Left colon (tissue), 2 donors: ENCODE measurements at regions not wholly inside any gene's neighbourhood (a gene's known extent, or its start where the extent isn't known, plus 50 kb on each side); places are given as distances from the start of the nearest gene placed in this dataset.

Experiments
- ATAC-seq: fragments of 200-7000 bp; cut with Tn5 transposase; one replicate; pipeline ENCODE4 v1.9.1; 2020; ENCODE audit warnings: mild to moderate bottlenecking, moderate library complexity
- DNase-seq, 2 donors: peaks; one replicate each; pipeline ENCODE4 v3.0.0-alpha.2; 2020
- intact Hi-C, 2 donors: fragments of 100-400 bp; cut with DNase I in 1 of 2; cut with micrococcal nuclease in 1 of 2; formaldehyde crosslinking; loops; one replicate each; pipeline versions ENCODE4 v1.11.2 to v1.14.0; 2022; cut with DNase I, micrococcal nuclease
- donor health status: DM: no; HTN: no; CAD: no.
- donor health status: DM: yes; HTN: yes; CAD: no.

- ATAC-seq = no peak
- DNase-seq = no peak
- intact Hi-C loops = no loop called here
Measured at GRCh38 chr11:11760838-11761237, 80.9 kb upstream of the USP47 start.

GRCh38 chr11:11758603-11759196, 83.1 kb upstream of the USP47 start:
- ATAC-seq (no peak), DNase-seq (no peak)
- intact Hi-C loops = no loop called here

GRCh38 chr11:11757909-11758308, 83.9 kb upstream of the USP47 start:
- intact Hi-C loops = no loop called here
- no peak for ATAC-seq

GRCh38 chr11:11756718-11757117, 85.1 kb upstream of the USP47 start:
- no peak for ATAC-seq
- DNase-seq = no peak
- intact Hi-C loops = no loop called here

More at GRCh38 chr11:11757909-11758308, 83.9 kb upstream of the USP47 start:
- DNase-seq = no peak

- no peak for ATAC-seq
Measured at GRCh38 chr11:11755871-11756270, 85.9 kb upstream of the USP47 start.

GRCh38 chr11:11752679-11753078, 89.1 kb upstream of the USP47 start:
- DNase-seq (no peak), ATAC-seq (no peak)
- intact Hi-C loops = no loop called here

More at GRCh38 chr11:11755871-11756270, 85.9 kb upstream of the USP47 start:
- intact Hi-C loops = no loop called here
- DNase-seq = no peak

- DNase-seq (no peak), ATAC-seq (no peak)
- intact Hi-C loops = no loop called here
Measured at GRCh38 chr11:11750017-11750878, 91.5 kb upstream of the USP47 start.

- intact Hi-C loops = no loop called here
- ATAC-seq (no peak), DNase-seq (no peak)
Measured at GRCh38 chr11:11748706-11749365, 92.9 kb upstream of the USP47 start.

GRCh38 chr11:11747570-11747969, 94.2 kb upstream of the USP47 start:
- DNase-seq = no peak
- ATAC-seq = no peak
- intact Hi-C loops = no loop called here

- DNase-seq = no peak
- intact Hi-C loops = no loop called here
- ATAC-seq = no peak
Measured at GRCh38 chr11:11746449-11746848, 95.3 kb upstream of the USP47 start.

- no peak for DNase-seq
- ATAC-seq = no peak
- intact Hi-C loops = no loop called here
Measured at GRCh38 chr11:11743216-11743615, 98.6 kb upstream of the USP47 start.

- intact Hi-C loops = no loop called here
- DNase-seq (no peak), ATAC-seq (no peak)
Measured at GRCh38 chr11:11742486-11742885, 99.3 kb upstream of the USP47 start.

GRCh38 chr11:11740836-11741235, 100.9 kb upstream of the USP47 start:
- no peak for DNase-seq
- intact Hi-C loops = no loop called here
- no peak for ATAC-seq

- ATAC-seq = no peak
- DNase-seq = no peak
- intact Hi-C loops = no loop called here
Measured at GRCh38 chr11:11740073-11740702, 101.6 kb upstream of the USP47 start.

- intact Hi-C loops = no loop called here
- DNase-seq = no peak
- no peak for ATAC-seq
Measured at GRCh38 chr11:11738370-11738769, 103.4 kb upstream of the USP47 start.

- DNase-seq (no peak), ATAC-seq (no peak)
- intact Hi-C loops = no loop called here
Measured at GRCh38 chr11:11735586-11735985, 106.2 kb upstream of the USP47 start.

GRCh38 chr11:11733246-11733747, 108.5 kb upstream of the USP47 start:
- no peak for ATAC-seq
- intact Hi-C loops = no loop called here
- DNase-seq = no peak

- ATAC-seq = no peak
Measured at GRCh38 chr11:11732116-11732515, 109.7 kb upstream of the USP47 start.

GRCh38 chr11:11731311-11732083, 109.7 kb upstream of the GALNT18 start:
- ATAC-seq = no peak
- intact Hi-C loops = no loop called here

More at GRCh38 chr11:11732116-11732515, 109.7 kb upstream of the USP47 start:
- intact Hi-C loops = no loop called here
- DNase-seq = no peak

More at GRCh38 chr11:11731311-11732083, 109.7 kb upstream of the GALNT18 start:
- DNase-seq = peak in 1 of 2 donors; percentile 7
